Mesendoderm (in vitro differentiated cells): ENCODE measurements at regions not wholly inside any gene's neighbourhood (a gene's known extent, or its start where the extent isn't known, plus 50 kb on each side); places are given as distances from the start of the nearest gene placed in this dataset.

Experiments used
- DNase-seq: peaks from one replicate; pipeline ENCODE4 v3.0.0; 2013
- H2AK5ac ChIP-seq: 2 replicates; pipeline ENCODE4 v1.6.1; 2013; ENCODE audit warnings: low read length, inconsistent platforms
- H2BK120ac ChIP-seq: 2 replicates; pipeline ENCODE4 v1.6.1; 2013; ENCODE audit warnings: low read depth, mild to moderate bottlenecking, low read length, moderate library complexity, mixed read lengths
- H2BK15ac ChIP-seq: replicated peaks from 2 replicates; pipeline ENCODE4 v1.6.1; 2013; ENCODE audit warnings: low read depth, mild to moderate bottlenecking, moderate library complexity
- H2BK5ac ChIP-seq: 2 replicates; pipeline ENCODE4 v1.6.1; 2013; ENCODE audit warnings: low read length, inconsistent platforms
- H3K18ac ChIP-seq: 2 replicates; pipeline ENCODE4 v1.6.1; 2013; ENCODE audit warnings: mild to moderate bottlenecking, low read length, mixed read lengths
- H3K23ac ChIP-seq: one replicate; pipeline ENCODE4 v1.6.1; 2013; ENCODE audit warnings: low read length
- H3K27ac ChIP-seq: 2 replicates; pipeline ENCODE4 v1.5.1; 2013; ENCODE audit warnings: low read depth, mild to moderate bottlenecking, inconsistent platforms, low read length, moderate library complexity
- H3K27me3 ChIP-seq: 2 replicates; pipeline ENCODE4 v1.6.1; 2013; ENCODE audit warnings: low read length, control low read depth, mild to moderate bottlenecking, inconsistent platforms; ENCODE audit not compliant: insufficient read depth, poor library complexity
- H3K36me3 ChIP-seq: 2 replicates; pipeline ENCODE4 v1.6.1; 2013; ENCODE audit warnings: low read length, inconsistent platforms; ENCODE audit not compliant: control insufficient read depth, insufficient read depth
- H3K4ac ChIP-seq: one replicate; pipeline ENCODE4 v1.6.1; 2013; ENCODE audit warnings: low read depth, mild to moderate bottlenecking, low read length, moderate library complexity
- H3K4me1 ChIP-seq: 2 replicates; pipeline ENCODE4 v1.6.1; 2013; ENCODE audit warnings: low read depth, low read length, inconsistent platforms; ENCODE audit not compliant: control insufficient read depth
- H3K4me2 ChIP-seq: 2 replicates; pipeline ENCODE4 v1.6.1; 2013; ENCODE audit warnings: low read length
- H3K4me3 ChIP-seq: 2 replicates; pipeline ENCODE4 v1.5.1; 2013; ENCODE audit warnings: mild to moderate bottlenecking, low read length
- H3K56ac ChIP-seq: one replicate; pipeline ENCODE4 v1.6.1; 2013; ENCODE audit warnings: low read length
- H3K79me1 ChIP-seq: 2 replicates; pipeline ENCODE4 v1.6.1; 2013; ENCODE audit warnings: low read length, inconsistent platforms
- H3K79me2 ChIP-seq: 2 replicates; pipeline ENCODE4 v1.6.1; 2013; ENCODE audit warnings: mild to moderate bottlenecking, low read length; ENCODE audit not compliant: control insufficient read depth, insufficient read depth
- H3K9ac ChIP-seq: 2 replicates; pipeline ENCODE4 v1.6.1; 2013; ENCODE audit warnings: low read length, inconsistent platforms
- H4K5ac ChIP-seq: one replicate; pipeline ENCODE4 v1.6.1; 2013; ENCODE audit warnings: low read length
- H4K8ac ChIP-seq: one replicate; pipeline ENCODE4 v1.6.1; 2013; ENCODE audit warnings: low read depth, mild to moderate bottlenecking, control low read depth, low read length, moderate library complexity
- WGBS: extraction: QIAGEN DNeasy Blood & Tissue Kit; methylation state at CpG from one replicate; pipeline ENCODE4 v1.1.7; 2013; ENCODE audit warnings: low lambda C conversion rate, missing lambda C conversion rate; ENCODE audit not compliant: insufficient coverage; ENCODE audit errors: extremely low coverage; 5-methylcytosine and 5-hydroxymethylcytosine counted together

DNA sequence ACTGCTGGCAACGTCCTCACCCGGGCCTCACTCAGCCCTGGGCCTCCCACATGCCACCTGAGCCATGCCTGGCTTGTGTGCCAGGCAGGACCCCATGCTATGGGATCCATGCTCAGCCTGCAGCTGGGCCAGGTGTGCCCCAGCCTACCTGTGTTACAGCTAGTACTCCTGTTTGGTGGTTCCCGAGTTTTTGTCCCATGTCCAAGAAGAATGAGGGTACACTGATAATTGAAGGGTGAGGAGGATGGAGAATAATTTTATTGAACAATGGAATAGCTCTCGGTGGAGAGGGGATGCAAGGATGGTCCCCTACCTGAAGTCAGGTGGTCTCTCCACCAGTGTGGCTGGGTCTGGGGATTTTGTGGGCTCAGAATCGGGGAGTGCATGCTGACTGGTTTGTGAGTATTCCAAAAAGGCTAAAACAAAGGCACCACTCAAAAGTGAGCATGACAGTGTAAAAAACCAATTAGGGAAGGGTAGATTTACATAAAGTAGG is 137.9 kb downstream of the TNFSF18 start:
- Histone ChIP-seq H3K4me1 (no peaks in the 10 kb centered on the region), H4K5ac (no peak overlapping the region), H2BK15ac (no peak overlapping the region), H3K23ac (no peak overlapping the region), H3K27ac (no peak overlapping the region), H2BK120ac (no peak overlapping the region), H3K4me2 (no peak overlapping the region), H3K56ac (no peak overlapping the region), H3K4ac (no peak overlapping the region), H3K27me3 (no peaks in the 10 kb centered on the region), H3K9ac (no peak overlapping the region), H3K79me2 (no peaks in the 10 kb centered on the region), H3K36me3 (no peaks in the 10 kb centered on the region), H3K79me1 (no peaks in the 10 kb centered on the region), H4K8ac (no peak overlapping the region), H3K4me3 (no peak overlapping the region), H3K18ac (no peak overlapping the region), H2BK5ac (no peak overlapping the region), H2AK5ac (no peak overlapping the region)
- DNase-seq: peak; percentile 22
- no CpG with 5 or more reads among the region's 5 CpGs for WGBS

- H3K56ac ChIP-seq: no peak overlapping the region
- no peaks in the 10 kb centered on the region for H3K79me1 ChIP-seq
- H3K4me3 ChIP-seq: no peak overlapping the region
- H3K79me2 ChIP-seq: no peaks in the 10 kb centered on the region
- no peak overlapping the region for H3K4ac ChIP-seq
- DNase-seq: no peak
- H3K36me3 ChIP-seq: no peaks in the 10 kb centered on the region
- H3K27ac ChIP-seq: no peak overlapping the region
- H3K23ac ChIP-seq: no peak overlapping the region
- H2BK120ac ChIP-seq: no peak overlapping the region
- H4K5ac ChIP-seq: no peak overlapping the region
- no peak overlapping the region for H2AK5ac ChIP-seq
- no peak overlapping the region for H4K8ac ChIP-seq
- no peaks in the 10 kb centered on the region for H3K4me1 ChIP-seq
- H2BK5ac ChIP-seq: no peak overlapping the region
- H3K27me3 ChIP-seq: no peaks in the 10 kb centered on the region
- H3K18ac ChIP-seq: no peak overlapping the region
- WGBS: no CpG with 5 or more reads among the region's 3 CpGs
- no peak overlapping the region for H3K4me2 ChIP-seq
- no peak overlapping the region for H3K9ac ChIP-seq
- no peak overlapping the region for H2BK15ac ChIP-seq
Measured at GRCh38 chr1:172914501-172915144, 136.1 kb downstream of the TNFSF18 start.

DNA sequence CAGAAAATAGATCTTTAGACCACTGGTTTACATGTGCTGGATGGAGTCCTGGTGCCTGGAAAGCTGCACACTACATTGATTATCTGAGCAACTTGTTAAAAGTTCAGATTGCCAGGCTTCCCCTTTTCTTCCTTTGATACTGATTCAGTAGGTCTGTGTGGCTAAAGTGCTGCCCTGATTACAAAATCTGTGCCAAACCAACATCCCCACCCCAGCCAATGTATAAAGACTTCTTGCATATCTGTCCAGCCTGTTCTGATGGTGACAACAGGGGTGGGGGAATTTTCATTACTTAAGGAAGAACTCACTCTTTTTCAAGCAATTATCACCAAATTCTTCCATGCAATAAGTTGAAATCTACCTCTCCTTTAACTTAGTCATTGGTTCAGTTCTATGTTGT is 135.5 kb downstream of the TNFSF18 start:
- H3K27me3 ChIP-seq: no peaks in the 10 kb centered on the region
- no peak overlapping the region for H3K4me3 ChIP-seq
- no peak overlapping the region for H3K9ac ChIP-seq
- no peak overlapping the region for H4K5ac ChIP-seq
- no peak overlapping the region for H3K23ac ChIP-seq
- H3K27ac ChIP-seq: no peak overlapping the region
- H3K4me1 ChIP-seq: no peaks in the 10 kb centered on the region
- H2AK5ac ChIP-seq: no peak overlapping the region
- H2BK120ac ChIP-seq: no peak overlapping the region
- no peaks in the 10 kb centered on the region for H3K36me3 ChIP-seq
- H3K79me1 ChIP-seq: no peaks in the 10 kb centered on the region
- DNase-seq: no peak
- H4K8ac ChIP-seq: no peak overlapping the region
- no peaks in the 10 kb centered on the region for H3K79me2 ChIP-seq
- no peak overlapping the region for H3K4ac ChIP-seq
- no peak overlapping the region for H3K56ac ChIP-seq
- H2BK15ac ChIP-seq: no peak overlapping the region
- H3K18ac ChIP-seq: no peak overlapping the region
- no peak overlapping the region for H3K4me2 ChIP-seq
- no peak overlapping the region for H2BK5ac ChIP-seq

- H2BK120ac ChIP-seq: no peak overlapping the region
- no peak overlapping the region for H2BK5ac ChIP-seq
- no peak overlapping the region for H2AK5ac ChIP-seq
- no peak overlapping the region for H3K56ac ChIP-seq
- no peaks in the 10 kb centered on the region for H3K36me3 ChIP-seq
- no peak overlapping the region for H3K23ac ChIP-seq
- no CpG with 5 or more reads among the region's 2 CpGs for WGBS
- H3K4me2 ChIP-seq: no peak overlapping the region
- no peak overlapping the region for H2BK15ac ChIP-seq
- no peak for DNase-seq
- no peak overlapping the region for H3K27ac ChIP-seq
- H3K4me1 ChIP-seq: no peaks in the 10 kb centered on the region
- no peak overlapping the region for H4K5ac ChIP-seq
- no peaks in the 10 kb centered on the region for H3K79me2 ChIP-seq
- no peak overlapping the region for H4K8ac ChIP-seq
- H3K4ac ChIP-seq: no peak overlapping the region
- no peak overlapping the region for H3K18ac ChIP-seq
- H3K9ac ChIP-seq: no peak overlapping the region
- H3K27me3 ChIP-seq: no peaks in the 10 kb centered on the region
- H3K4me3 ChIP-seq: no peak overlapping the region
- no peaks in the 10 kb centered on the region for H3K79me1 ChIP-seq
Measured at GRCh38 chr1:172916116-172916515, 134.6 kb downstream of the TNFSF18 start.

DNA sequence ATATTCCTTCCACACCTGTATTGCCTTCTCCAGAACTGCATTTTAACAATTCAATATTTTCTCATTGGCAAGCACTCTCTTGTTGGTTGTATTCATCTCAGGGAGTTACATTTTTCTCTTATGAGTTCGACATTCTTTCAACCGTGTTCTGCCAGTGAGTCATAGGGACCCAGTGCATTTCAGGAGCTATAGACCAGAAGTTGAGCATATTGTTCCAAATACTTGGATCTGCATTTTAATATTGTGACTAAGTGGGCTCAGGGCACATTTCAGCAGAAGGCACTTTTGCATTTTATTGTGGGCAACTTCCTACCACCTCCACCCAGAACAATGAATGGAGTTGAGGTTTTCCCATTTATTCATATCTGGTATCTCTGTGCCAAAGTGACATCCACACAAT is 132.8 kb downstream of the TNFSF18 start:
- Histone ChIP-seq H3K79me1 (no peaks in the 10 kb centered on the region), H3K79me2 (no peaks in the 10 kb centered on the region), H3K36me3 (no peaks in the 10 kb centered on the region), H2BK5ac (no peak overlapping the region), H3K23ac (no peak overlapping the region), H3K4me2 (no peak overlapping the region), H3K4ac (no peak overlapping the region), H2AK5ac (no peak overlapping the region), H3K18ac (no peak overlapping the region), H3K4me1 (no peaks in the 10 kb centered on the region), H4K5ac (no peak overlapping the region), H3K27me3 (no peaks in the 10 kb centered on the region), H3K56ac (no peak overlapping the region), H3K4me3 (no peak overlapping the region), H3K9ac (no peak overlapping the region), H2BK120ac (no peak overlapping the region), H2BK15ac (no peak overlapping the region), H4K8ac (no peak overlapping the region), H3K27ac (no peak overlapping the region)
- peak; percentile 69 for DNase-seq
- no CpG with 5 or more reads among the region's 2 CpGs for WGBS

- Histone ChIP-seq H3K18ac (no peak overlapping the region), H2BK120ac (no peak overlapping the region), H3K79me2 (no peaks in the 10 kb centered on the region), H3K4ac (no peak overlapping the region), H3K36me3 (no peaks in the 10 kb centered on the region), H3K4me3 (no peak overlapping the region), H3K79me1 (no peaks in the 10 kb centered on the region), H3K27ac (no peak overlapping the region), H4K5ac (no peak overlapping the region), H2BK15ac (no peak overlapping the region), H3K56ac (no peak overlapping the region), H2BK5ac (no peak overlapping the region), H3K9ac (no peak overlapping the region), H3K4me1 (no peaks in the 10 kb centered on the region), H3K4me2 (no peak overlapping the region), H3K23ac (no peak overlapping the region), H4K8ac (no peak overlapping the region), H3K27me3 (no peaks in the 10 kb centered on the region), H2AK5ac (no peak overlapping the region)
- DNase-seq: no peak
- no CpG with 5 or more reads among the region's 2 CpGs for WGBS
Measured at GRCh38 chr1:172918478-172918877, 132.3 kb downstream of the TNFSF18 start.
